ENCODE measurements at regions not wholly inside any gene's neighbourhood (a gene's known extent, or its start where the extent isn't known, plus 50 kb on each side); places are given as distances from the start of the nearest gene placed in this dataset.

DNA sequence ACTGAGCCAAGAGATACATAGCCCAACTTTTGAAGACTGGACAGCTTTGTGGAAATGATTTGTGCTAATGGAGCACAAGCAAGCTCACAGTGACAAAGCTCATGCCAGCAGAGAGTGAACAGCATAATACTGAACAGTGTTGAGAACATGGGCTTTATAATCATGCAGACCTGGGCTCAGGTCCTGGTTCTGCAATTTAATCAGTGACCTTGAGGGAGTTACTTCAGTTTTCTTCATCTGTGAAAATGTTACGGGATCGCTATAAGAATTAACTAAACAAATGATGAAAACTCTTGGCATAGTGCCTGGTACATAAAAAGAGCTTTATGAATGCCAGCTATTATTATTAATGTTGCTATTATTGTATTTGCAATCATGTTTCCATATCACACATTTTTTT, 690.5 kb upstream of the LRRN3 start (continued):
- TF ChIP-seq, protein P1, sequence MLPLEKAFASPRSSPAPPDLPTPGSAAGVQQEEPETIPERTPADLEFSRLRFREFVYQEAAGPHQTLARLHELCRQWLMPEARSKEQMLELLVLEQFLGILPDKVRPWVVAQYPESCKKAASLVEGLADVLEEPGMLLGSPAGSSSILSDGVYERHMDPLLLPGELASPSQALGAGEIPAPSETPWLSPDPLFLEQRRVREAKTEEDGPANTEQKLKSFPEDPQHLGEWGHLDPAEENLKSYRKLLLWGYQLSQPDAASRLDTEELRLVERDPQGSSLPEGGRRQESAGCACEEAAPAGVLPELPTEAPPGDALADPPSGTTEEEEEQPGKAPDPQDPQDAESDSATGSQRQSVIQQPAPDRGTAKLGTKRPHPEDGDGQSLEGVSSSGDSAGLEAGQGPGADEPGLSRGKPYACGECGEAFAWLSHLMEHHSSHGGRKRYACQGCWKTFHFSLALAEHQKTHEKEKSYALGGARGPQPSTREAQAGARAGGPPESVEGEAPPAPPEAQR (tag by site-specific recombination; IDR thresholded peaks at IDR 0.05), result no peak
- no peak for TF ChIP-seq ZNF626 (tag by site-specific recombination; IDR thresholded peaks at IDR 0.05)
- no peak for TF ChIP-seq ZNF133 (tag by site-specific recombination; IDR thresholded peaks at IDR 0.05)
- TF ChIP-seq, protein P2, sequence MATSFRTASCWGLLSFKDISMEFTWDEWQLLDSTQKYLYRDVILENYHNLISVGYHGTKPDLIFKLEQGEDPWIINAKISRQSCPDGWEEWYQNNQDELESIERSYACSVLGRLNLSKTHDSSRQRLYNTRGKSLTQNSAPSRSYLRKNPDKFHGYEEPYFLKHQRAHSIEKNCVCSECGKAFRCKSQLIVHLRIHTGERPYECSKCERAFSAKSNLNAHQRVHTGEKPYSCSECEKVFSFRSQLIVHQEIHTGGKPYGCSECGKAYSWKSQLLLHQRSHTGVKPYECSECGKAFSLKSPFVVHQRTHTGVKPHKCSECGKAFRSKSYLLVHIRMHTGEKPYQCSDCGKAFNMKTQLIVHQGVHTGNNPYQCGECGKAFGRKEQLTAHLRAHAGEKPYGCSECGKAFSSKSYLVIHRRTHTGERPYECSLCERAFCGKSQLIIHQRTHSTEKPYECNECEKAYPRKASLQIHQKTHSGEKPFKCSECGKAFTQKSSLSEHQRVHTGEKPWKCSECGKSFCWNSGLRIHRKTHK (tag by site-specific recombination; IDR thresholded peaks at IDR 0.05), result no peak
- TF ChIP-seq, protein P3, sequence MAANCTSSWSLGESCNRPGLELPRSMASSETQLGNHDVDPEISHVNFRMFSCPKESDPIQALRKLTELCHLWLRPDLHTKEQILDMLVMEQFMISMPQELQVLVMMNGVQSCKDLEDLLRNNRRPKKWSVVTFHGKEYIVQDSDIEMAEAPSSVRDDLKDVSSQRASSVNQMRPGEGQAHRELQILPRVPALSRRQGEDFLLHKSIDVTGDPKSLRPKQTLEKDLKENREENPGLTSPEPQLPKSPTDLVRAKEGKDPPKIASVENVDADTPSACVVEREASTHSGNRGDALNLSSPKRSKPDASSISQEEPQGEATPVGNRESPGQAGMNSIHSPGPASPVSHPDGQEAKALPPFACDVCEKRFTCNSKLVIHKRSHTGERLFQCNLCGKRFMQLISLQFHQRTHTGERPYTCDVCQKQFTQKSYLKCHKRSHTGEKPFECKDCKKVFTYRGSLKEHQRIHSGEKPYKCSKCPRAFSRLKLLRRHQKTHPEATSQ (tag by site-specific recombination; IDR thresholded peaks at IDR 0.05), result no peak

DNA sequence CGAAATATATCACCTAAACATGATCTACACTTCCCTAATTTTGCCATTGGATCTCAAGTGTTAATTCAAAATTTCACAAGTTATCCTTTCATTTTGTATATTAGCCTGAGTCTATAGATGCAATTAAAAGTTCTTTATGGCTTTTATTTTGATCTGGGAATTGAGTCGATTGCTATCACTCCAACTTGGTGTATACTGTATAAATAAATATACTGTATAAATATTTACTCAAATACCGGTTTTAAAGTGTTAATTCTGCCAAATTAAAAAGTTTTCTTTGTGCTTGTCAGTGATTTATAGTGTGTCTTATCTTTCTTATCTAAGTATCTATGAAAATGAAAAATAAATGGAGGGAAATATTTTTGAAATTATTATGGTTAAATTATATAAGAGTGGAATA, 683.7 kb upstream of the LRRN3 start:
- H3K27ac ChIP-seq (ENCODE audit: extremely low read depth, low read depth, low read length), result no peak overlapping the region
- ChIA-PET CTCF (no interaction called here), POLR2A (no interaction called here)
- H3K9me3 ChIP-seq (ENCODE audit: control insufficient read depth, insufficient read depth, low read depth, low read length), result no peaks in the 10 kb centered on the region
- TF ChIP-seq ZNF214 (tag by site-specific recombination; IDR thresholded peaks at IDR 0.05; ENCODE audit: borderline replicate concordance), result no peak
- TF ChIP-seq GFI1B (tag by site-specific recombination; IDR thresholded peaks at IDR 0.05), result no peak
- no peak for TF ChIP-seq ZNF777 (tag by site-specific recombination; IDR thresholded peaks at IDR 0.05; ENCODE audit: borderline replicate concordance)
- no peak for TF ChIP-seq ZFP69B (tag by site-specific recombination; IDR thresholded peaks at IDR 0.05)
- TF ChIP-seq ZNF23 (tag by site-specific recombination; IDR thresholded peaks at IDR 0.05; ENCODE audit: borderline replicate concordance), result no peak
- TF ChIP-seq ZNF311 (tag by site-specific recombination; IDR thresholded peaks at IDR 0.05; ENCODE audit: borderline replicate concordance), result no peak
- no peaks in the 10 kb centered on the region for H3K4me1 ChIP-seq (ENCODE audit: control insufficient read depth, insufficient read depth, low read length)
- H3K36me3 ChIP-seq (ENCODE audit: control insufficient read depth in 2 of 2, insufficient read depth in 1 of 2, low read length in 2 of 2), result no peaks in the 10 kb centered on the region
- no peak overlapping the region for H3K4me3 ChIP-seq (ENCODE audit: low read depth, low read length)

DNA sequence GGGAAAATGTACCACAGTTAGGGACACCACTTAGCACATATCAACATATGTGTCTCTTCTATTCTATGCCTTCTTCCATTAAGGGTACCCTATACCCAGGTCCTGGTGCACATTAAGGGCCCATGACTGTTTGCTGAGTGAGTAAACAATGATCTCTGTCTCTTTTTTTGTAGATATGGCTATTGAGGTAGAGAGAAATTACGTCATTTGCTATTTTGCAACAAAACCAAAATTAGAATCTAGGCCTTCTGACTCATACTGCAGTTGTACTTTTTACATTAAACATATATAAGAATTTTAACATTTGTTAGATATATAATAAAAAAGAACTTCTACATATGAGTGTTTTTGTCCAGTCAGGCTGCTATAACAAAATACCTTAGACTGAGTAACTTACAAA, 683.2 kb upstream of the LRRN3 start:
- no peak overlapping the region for H3K27ac ChIP-seq (ENCODE audit: extremely low read depth, low read depth, low read length)
- CTCF ChIA-PET, result no interaction called here
- TF ChIP-seq, protein P4, sequence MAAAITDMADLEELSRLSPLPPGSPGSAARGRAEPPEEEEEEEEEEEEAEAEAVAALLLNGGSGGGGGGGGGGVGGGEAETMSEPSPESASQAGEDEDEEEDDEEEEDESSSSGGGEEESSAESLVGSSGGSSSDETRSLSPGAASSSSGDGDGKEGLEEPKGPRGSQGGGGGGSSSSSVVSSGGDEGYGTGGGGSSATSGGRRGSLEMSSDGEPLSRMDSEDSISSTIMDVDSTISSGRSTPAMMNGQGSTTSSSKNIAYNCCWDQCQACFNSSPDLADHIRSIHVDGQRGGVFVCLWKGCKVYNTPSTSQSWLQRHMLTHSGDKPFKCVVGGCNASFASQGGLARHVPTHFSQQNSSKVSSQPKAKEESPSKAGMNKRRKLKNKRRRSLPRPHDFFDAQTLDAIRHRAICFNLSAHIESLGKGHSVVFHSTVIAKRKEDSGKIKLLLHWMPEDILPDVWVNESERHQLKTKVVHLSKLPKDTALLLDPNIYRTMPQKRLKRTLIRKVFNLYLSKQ (tag by site-specific recombination; IDR thresholded peaks at IDR 0.05; ENCODE audit: borderline replicate concordance), result no peak
- TF ChIP-seq REPIN1 (tag by site-specific recombination; IDR thresholded peaks at IDR 0.05; ENCODE audit: low read depth) (no peak), ZNF157 (tag by site-specific recombination; IDR thresholded peaks at IDR 0.05) (no peak), ZNF548 (tag by site-specific recombination; IDR thresholded peaks at IDR 0.05) (no peak), ZNF175 (tag by site-specific recombination; IDR thresholded peaks at IDR 0.05) (no peak), ZNF19 (tag by site-specific recombination; IDR thresholded peaks at IDR 0.05; ENCODE audit: low read depth) (no peak), KLF10 (tag by site-specific recombination; IDR thresholded peaks at IDR 0.05) (no peak), ZNF350 (tag by site-specific recombination; IDR thresholded peaks at IDR 0.05) (no peak), ZNF514 (tag by site-specific recombination; IDR thresholded peaks at IDR 0.05) (no peak), EGR2 (tag by site-specific recombination; IDR thresholded peaks at IDR 0.05; ENCODE audit: low read depth) (no peak), ZNF626 (tag by site-specific recombination; IDR thresholded peaks at IDR 0.05) (no peak), MEIS1 (CRISPR knock-in tag; IDR thresholded peaks at IDR 0.05; ENCODE audit: borderline replicate concordance) (no peak)
- TF ChIP-seq, protein P5, sequence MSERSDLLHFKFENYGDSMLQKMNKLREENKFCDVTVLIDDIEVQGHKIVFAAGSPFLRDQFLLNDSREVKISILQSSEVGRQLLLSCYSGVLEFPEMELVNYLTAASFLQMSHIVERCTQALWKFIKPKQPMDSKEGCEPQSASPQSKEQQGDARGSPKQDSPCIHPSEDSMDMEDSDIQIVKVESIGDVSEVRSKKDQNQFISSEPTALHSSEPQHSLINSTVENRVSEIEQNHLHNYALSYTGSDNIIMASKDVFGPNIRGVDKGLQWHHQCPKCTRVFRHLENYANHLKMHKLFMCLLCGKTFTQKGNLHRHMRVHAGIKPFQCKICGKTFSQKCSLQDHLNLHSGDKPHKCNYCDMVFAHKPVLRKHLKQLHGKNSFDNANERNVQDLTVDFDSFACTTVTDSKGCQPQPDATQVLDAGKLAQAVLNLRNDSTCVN (tag by site-specific recombination; optimal IDR thresholded peaks at IDR 0.05), result no peak
- TF ChIP-seq, protein P6, sequence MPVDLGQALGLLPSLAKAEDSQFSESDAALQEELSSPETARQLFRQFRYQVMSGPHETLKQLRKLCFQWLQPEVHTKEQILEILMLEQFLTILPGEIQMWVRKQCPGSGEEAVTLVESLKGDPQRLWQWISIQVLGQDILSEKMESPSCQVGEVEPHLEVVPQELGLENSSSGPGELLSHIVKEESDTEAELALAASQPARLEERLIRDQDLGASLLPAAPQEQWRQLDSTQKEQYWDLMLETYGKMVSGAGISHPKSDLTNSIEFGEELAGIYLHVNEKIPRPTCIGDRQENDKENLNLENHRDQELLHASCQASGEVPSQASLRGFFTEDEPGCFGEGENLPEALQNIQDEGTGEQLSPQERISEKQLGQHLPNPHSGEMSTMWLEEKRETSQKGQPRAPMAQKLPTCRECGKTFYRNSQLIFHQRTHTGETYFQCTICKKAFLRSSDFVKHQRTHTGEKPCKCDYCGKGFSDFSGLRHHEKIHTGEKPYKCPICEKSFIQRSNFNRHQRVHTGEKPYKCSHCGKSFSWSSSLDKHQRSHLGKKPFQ (tag by site-specific recombination; IDR thresholded peaks at IDR 0.05), result no peak
- TF ChIP-seq, protein P7, sequence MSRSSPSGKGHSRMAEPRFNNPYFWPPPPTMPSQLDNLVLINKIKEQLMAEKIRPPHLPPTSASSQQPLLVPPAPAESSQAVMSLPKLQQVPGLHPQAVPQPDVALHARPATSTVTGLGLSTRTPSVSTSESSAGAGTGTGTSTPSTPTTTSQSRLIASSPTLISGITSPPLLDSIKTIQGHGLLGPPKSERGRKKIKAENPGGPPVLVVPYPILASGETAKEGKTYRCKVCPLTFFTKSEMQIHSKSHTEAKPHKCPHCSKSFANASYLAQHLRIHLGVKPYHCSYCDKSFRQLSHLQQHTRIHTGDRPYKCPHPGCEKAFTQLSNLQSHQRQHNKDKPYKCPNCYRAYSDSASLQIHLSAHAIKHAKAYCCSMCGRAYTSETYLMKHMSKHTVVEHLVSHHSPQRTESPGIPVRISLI (tag by site-specific recombination; IDR thresholded peaks at IDR 0.05), result no peak

More for the DNA sequence above, 683.2 kb upstream of the LRRN3 start:
- Histone ChIP-seq H3K4me3 (ENCODE audit: low read depth, low read length) (no peak overlapping the region), H3K36me3 (ENCODE audit: control insufficient read depth in 2 of 2, insufficient read depth in 1 of 2, low read length in 2 of 2) (no peaks in the 10 kb centered on the region), H3K9me3 (ENCODE audit: control insufficient read depth, insufficient read depth, low read depth, low read length) (no peaks in the 10 kb centered on the region), H3K4me1 (ENCODE audit: control insufficient read depth, insufficient read depth, low read length) (no peaks in the 10 kb centered on the region)
- POLR2A ChIA-PET, result no interaction called here
